Naive thymus-derived CD4-positive, alpha-beta T cell (primary cell): ENCODE measurements at regions not wholly inside any gene's neighbourhood (a gene's known extent, or its start where the extent isn't known, plus 50 kb on each side); places are given as distances from the start of the nearest gene placed in this dataset.

Experiments
- ATAC-seq: fragments of 150-1000 bp; cut with Tn5 transposase; 2 replicates; pipeline ENCODE4 v1.10.0; 2021; ENCODE audit warnings: mild to moderate bottlenecking, moderate library complexity
- CTCF ChIA-PET: fragments of 350-600 bp; sonication (Branson Sonifier 250); formaldehyde crosslinking; loops from one replicate; lab custom pipeline; 2021; ENCODE audit warnings: antibody characterized with exemption; lab: Charles Lee
- POLR2A ChIA-PET: fragments of 350-600 bp; sonication (Branson Sonifier 250); formaldehyde crosslinking; loops from one replicate; lab custom pipeline; 2021; ENCODE audit warnings: antibody characterized with exemption, inconsistent platforms; lab: Charles Lee
- DNase-seq, 9 donors: peaks; one replicate each; pipeline versions ENCODE4 v3.0.0 to v3.0.0-alpha.2; 2020 to 2022; ENCODE audit warnings: mixed read lengths in 1 of 9
- H3K27ac ChIP-seq: one replicate; pipeline ENCODE4 v1.7.0; 2013; ENCODE audit warnings: mild to moderate bottlenecking, low read depth, low read length, moderate library complexity
- H3K27me3 ChIP-seq, 2 donors: one replicate each; pipeline ENCODE4 v1.7.0; 2013; ENCODE audit warnings: low read length in 2 of 2, mild to moderate bottlenecking in 2 of 2, moderate library complexity in 2 of 2; ENCODE audit not compliant: control insufficient read depth in 2 of 2, insufficient read depth in 2 of 2
- H3K36me3 ChIP-seq, 3 experiments: 1 replicate in 2 of 3; 2 replicates in 1 of 3; pipeline ENCODE4 v1.7.0; 2013; ENCODE audit warnings: low read length in 3 of 3, mild to moderate bottlenecking in 3 of 3, moderate library complexity in 1 of 3; ENCODE audit not compliant: insufficient read depth in 3 of 3, control insufficient read depth in 2 of 3
- H3K4me1 ChIP-seq, 2 donors: one replicate each; pipeline ENCODE4 v1.7.0; 2013; ENCODE audit warnings: low read length in 2 of 2, mild to moderate bottlenecking in 2 of 2, moderate library complexity in 1 of 2; ENCODE audit not compliant: control insufficient read depth in 2 of 2, insufficient read depth in 2 of 2
- H3K4me3 ChIP-seq: 2 replicates; pipeline ENCODE4 v1.7.0; 2013; ENCODE audit warnings: mild to moderate bottlenecking, low read length
- H3K9me3 ChIP-seq, 3 experiments: 1 replicate in 2 of 3; 2 replicates in 1 of 3; pipeline ENCODE4 v1.7.0; 2013; ENCODE audit warnings: low read length in 3 of 3; ENCODE audit not compliant: control insufficient read depth in 2 of 3
- H3K27ac Mint-ChIP-seq, 9 donors: one replicate each; pipeline ENCODE4 v1.8.0; 2020 to 2022; ENCODE audit warnings: mixed read lengths in 9 of 9, mild to moderate bottlenecking in 8 of 9, moderate library complexity in 5 of 9, inconsistent platforms in 2 of 9
- H3K27me3 Mint-ChIP-seq, 5 donors: one replicate each; pipeline ENCODE4 v1.8.0; 2021 to 2022; ENCODE audit warnings: mixed read lengths in 5 of 5, mild to moderate bottlenecking in 1 of 5
- H3K36me3 Mint-ChIP-seq, 5 donors: one replicate each; pipeline ENCODE4 v1.8.0; 2020 to 2022; ENCODE audit warnings: mixed read lengths in 5 of 5, mild to moderate bottlenecking in 3 of 5, inconsistent platforms in 1 of 5
- H3K4me1 Mint-ChIP-seq, 7 donors: one replicate each; pipeline ENCODE4 v1.8.0; 2020 to 2022; ENCODE audit warnings: mixed read lengths in 7 of 7, mild to moderate bottlenecking in 3 of 7, inconsistent platforms in 1 of 7
- H3K4me3 Mint-ChIP-seq, 10 donors: one replicate each; pipeline ENCODE4 v1.8.0; 2020 to 2022; ENCODE audit warnings: mild to moderate bottlenecking in 10 of 10, mixed read lengths in 10 of 10, moderate library complexity in 6 of 10, inconsistent platforms in 2 of 10
- H3K9me3 Mint-ChIP-seq, 11 donors: one replicate each; pipeline ENCODE4 v1.8.0; 2020 to 2022; ENCODE audit warnings: mixed read lengths in 11 of 11, mild to moderate bottlenecking in 4 of 11, inconsistent platforms in 1 of 11, moderate library complexity in 1 of 11
- intact Hi-C, 2 donors: fragments of 100-400 bp; cut with micrococcal nuclease; formaldehyde crosslinking; loops; one replicate each; pipeline ENCODE4 v1.15.1; 2023

GRCh38 chr3:43789028-43789427 lies 98.3 kb downstream of the ABHD5 start:
- Mint-ChIP-seq H3K4me1 (no peaks in the 10 kb centered on the region), H3K27me3 (peaks cover 11 to 29% (median 19%) of the 10 kb centered on the region in 5 donors), H3K4me3 (no peak overlapping the region), H3K36me3 (no peaks in the 10 kb centered on the region), H3K9me3 (peaks cover 0 to 2% (median 0%) of the 10 kb centered on the region in 11 donors), H3K27ac (no peak overlapping the region)
- no peak overlapping the region for H3K4me3 ChIP-seq
- no peak for DNase-seq
- no peaks in the 10 kb centered on the region for H3K27me3 ChIP-seq
- H3K9me3 ChIP-seq = no peaks in the 10 kb centered on the region
- no peak for ATAC-seq
- no peaks in the 10 kb centered on the region for H3K4me1 ChIP-seq
- POLR2A ChIA-PET = no interaction called here
- no peaks in the 10 kb centered on the region for H3K36me3 ChIP-seq
- CTCF ChIA-PET = no interaction called here
- no peak overlapping the region for H3K27ac ChIP-seq
- intact Hi-C loops = no loop called here

DNA sequence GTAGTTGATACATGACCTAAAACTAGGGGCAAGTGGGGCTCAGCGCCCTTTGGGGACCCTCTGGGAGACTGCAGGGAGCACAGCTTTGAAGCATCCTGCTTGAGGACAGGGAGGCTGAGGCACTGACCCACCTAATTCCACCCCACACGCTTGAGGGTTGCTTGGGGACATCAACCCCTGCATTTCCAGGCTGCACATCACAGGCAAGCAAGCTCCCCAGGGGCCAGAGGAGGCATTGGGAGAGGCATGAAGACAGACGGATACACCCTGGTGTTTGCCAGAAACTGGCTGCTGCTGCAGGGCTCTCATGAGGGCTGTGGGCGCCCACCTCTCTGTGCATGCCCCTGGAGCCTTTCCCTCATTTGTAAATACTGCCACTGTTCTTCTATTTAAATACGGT lies 99.3 kb downstream of the ABHD5 start:
- peaks cover 11 to 35% (median 22%) of the 10 kb centered on the region in 5 donors for H3K27me3 Mint-ChIP-seq
- H3K36me3 ChIP-seq = no peaks in the 10 kb centered on the region
- no peaks in the 10 kb centered on the region for H3K27me3 ChIP-seq
- H3K4me1 Mint-ChIP-seq = no peaks in the 10 kb centered on the region
- CTCF ChIA-PET = no interaction called here
- H3K4me1 ChIP-seq = no peaks in the 10 kb centered on the region
- POLR2A ChIA-PET = no interaction called here
- peaks cover 0 to 2% (median 0%) of the 10 kb centered on the region in 11 donors for H3K9me3 Mint-ChIP-seq
- H3K4me3 ChIP-seq = no peak overlapping the region
- H3K4me3 Mint-ChIP-seq = no peak overlapping the region
- no peak overlapping the region for H3K27ac ChIP-seq
- no peaks in the 10 kb centered on the region for H3K9me3 ChIP-seq
- intact Hi-C loops = no loop called here
- H3K27ac Mint-ChIP-seq = no peak overlapping the region
- DNase-seq (no peak), ATAC-seq (no peak)
- H3K36me3 Mint-ChIP-seq = no peaks in the 10 kb centered on the region

DNA sequence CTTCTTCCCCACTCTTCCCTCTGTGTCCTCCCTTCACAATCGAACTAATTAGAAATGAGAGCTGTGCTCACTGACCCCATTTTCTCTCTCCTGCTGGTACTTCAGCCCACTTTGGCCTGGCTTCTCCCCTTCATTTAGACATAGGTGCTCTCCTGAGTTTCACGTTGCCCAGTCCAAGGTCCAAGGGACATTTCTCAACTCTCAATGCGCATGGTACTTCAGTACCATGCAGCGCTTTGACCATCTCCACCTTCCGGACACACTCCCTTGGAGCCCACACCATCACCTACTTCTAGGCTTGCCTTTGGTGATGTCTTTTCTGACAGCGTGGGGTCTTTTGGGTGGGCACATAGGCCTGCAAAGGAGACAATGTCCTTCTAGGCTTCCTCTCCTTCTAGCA lies 99.7 kb downstream of the ABHD5 start:
- CTCF ChIA-PET = no interaction called here
- no peaks in the 10 kb centered on the region for H3K36me3 ChIP-seq
- Mint-ChIP-seq H3K9me3 (peaks cover 0 to 2% (median 0%) of the 10 kb centered on the region in 11 donors), H3K4me1 (no peaks in the 10 kb centered on the region), H3K4me3 (no peak overlapping the region), H3K36me3 (no peaks in the 10 kb centered on the region), H3K27ac (peak overlapping the region in 1 of 9 donors; percentile 1), H3K27me3 (peaks cover 11 to 34% (median 22%) of the 10 kb centered on the region in 5 donors)
- H3K27ac ChIP-seq = no peak overlapping the region
- DNase-seq (no peak), ATAC-seq (no peak)
- H3K9me3 ChIP-seq = no peaks in the 10 kb centered on the region
- H3K27me3 ChIP-seq = no peaks in the 10 kb centered on the region
- H3K4me3 ChIP-seq = no peak overlapping the region
- H3K4me1 ChIP-seq = no peaks in the 10 kb centered on the region
- intact Hi-C loops = no loop called here
- POLR2A ChIA-PET = no interaction called here

GRCh38 chr3:43791246-43791645 lies 100.5 kb downstream of the ABHD5 start:
- Histone ChIP-seq H3K27me3 (no peaks in the 10 kb centered on the region), H3K4me3 (no peak overlapping the region), H3K36me3 (no peaks in the 10 kb centered on the region), H3K27ac (no peak overlapping the region), H3K4me1 (no peaks in the 10 kb centered on the region), H3K9me3 (no peaks in the 10 kb centered on the region)
- intact Hi-C loops = no loop called here
- peaks cover 0 to 2% (median 0%) of the 10 kb centered on the region in 11 donors for H3K9me3 Mint-ChIP-seq
- no peaks in the 10 kb centered on the region for H3K4me1 Mint-ChIP-seq
- POLR2A ChIA-PET = no interaction called here
- peaks cover 9 to 33% (median 27%) of the 10 kb centered on the region in 5 donors for H3K27me3 Mint-ChIP-seq
- no peaks in the 10 kb centered on the region for H3K36me3 Mint-ChIP-seq
- CTCF ChIA-PET = no interaction called here
- no peak for DNase-seq
- no peak for ATAC-seq
- H3K4me3 Mint-ChIP-seq = no peak overlapping the region
- no peak overlapping the region for H3K27ac Mint-ChIP-seq

DNA sequence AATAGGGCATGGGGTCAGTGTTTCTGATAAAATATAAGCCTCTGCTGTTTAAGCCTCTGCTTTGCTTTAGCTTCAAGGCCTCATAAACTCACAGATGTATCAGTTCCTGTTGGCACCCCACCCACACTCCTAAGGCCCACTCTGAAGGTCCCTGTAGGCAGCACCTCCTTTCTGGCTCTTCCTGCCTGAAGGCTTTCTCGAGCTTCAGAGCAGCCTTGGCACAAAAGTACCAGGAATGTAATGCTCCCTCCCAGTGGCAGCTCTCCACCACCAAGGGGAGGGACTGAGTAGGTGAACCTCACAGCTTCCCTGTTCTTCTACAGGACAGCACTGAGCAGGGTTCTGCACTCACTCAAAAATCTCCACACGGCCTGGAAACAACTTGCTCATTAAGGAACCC lies 102.2 kb downstream of the ABHD5 start:
- Histone ChIP-seq H3K4me3 (no peak overlapping the region), H3K27me3 (no peaks in the 10 kb centered on the region), H3K36me3 (no peaks in the 10 kb centered on the region), H3K4me1 (no peaks in the 10 kb centered on the region), H3K27ac (no peak overlapping the region), H3K9me3 (no peaks in the 10 kb centered on the region)
- ATAC-seq (no peak), DNase-seq (no peak)
- Mint-ChIP-seq H3K27me3 (peaks cover 8 to 36% (median 29%) of the 10 kb centered on the region in 5 donors), H3K4me1 (no peaks in the 10 kb centered on the region), H3K27ac (no peak overlapping the region), H3K9me3 (peaks cover 0 to 2% (median 0%) of the 10 kb centered on the region in 11 donors), H3K36me3 (no peaks in the 10 kb centered on the region), H3K4me3 (no peak overlapping the region)
- ChIA-PET CTCF (no interaction called here), POLR2A (no interaction called here)
- intact Hi-C loops = no loop called here

DNA sequence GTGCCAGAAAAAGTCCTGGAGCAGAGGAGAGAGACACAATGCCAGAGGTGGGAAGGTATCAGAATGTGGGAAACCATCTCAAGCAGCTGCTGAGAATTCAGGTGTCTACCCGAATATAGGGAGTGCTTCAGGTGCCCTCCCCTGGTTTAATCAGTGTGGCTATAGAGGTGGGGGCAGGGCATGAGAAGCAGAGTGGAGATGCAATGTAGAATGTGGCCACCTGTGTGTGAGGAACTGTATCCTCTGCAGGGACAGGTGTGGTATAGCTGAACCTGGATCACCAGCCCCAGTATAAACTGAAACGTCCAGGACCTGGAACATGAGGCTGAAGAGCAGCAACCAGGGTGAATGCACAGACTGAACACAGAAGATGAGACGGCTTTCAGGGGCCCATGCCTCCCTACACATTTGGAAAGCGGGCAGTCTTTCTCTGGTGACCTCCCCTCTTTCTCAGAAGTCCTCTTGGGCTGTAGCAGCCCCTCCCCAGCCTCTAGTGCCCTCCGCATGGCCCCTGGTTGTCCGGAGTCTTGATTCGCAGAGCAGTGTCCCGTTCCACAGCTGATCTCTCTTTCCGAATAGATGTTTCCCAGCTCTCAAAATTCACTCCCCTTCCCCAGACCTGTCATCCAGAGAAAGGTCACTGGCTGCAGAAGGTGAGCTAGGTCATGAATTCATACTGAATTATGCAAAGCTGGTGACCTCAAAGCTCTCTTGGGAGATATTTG lies 103.1 kb downstream of the ABHD5 start:
- Mint-ChIP-seq H3K9me3 (peaks cover 0 to 2% (median 0%) of the 10 kb centered on the region in 11 donors), H3K27ac (no peak overlapping the region), H3K27me3 (peaks cover 5 to 35% (median 34%) of the 10 kb centered on the region in 5 donors), H3K4me3 (no peak overlapping the region), H3K36me3 (no peaks in the 10 kb centered on the region), H3K4me1 (no peaks in the 10 kb centered on the region)
- CTCF ChIA-PET = no interaction called here
- no peak overlapping the region for H3K27ac ChIP-seq
- H3K36me3 ChIP-seq = no peaks in the 10 kb centered on the region
- no peaks in the 10 kb centered on the region for H3K9me3 ChIP-seq
- H3K4me3 ChIP-seq = no peak overlapping the region
- no peaks in the 10 kb centered on the region for H3K4me1 ChIP-seq
- no peak for DNase-seq
- ATAC-seq = no peak
- intact Hi-C loops = no loop called here
- H3K27me3 ChIP-seq = no peaks in the 10 kb centered on the region
- POLR2A ChIA-PET = no interaction called here

- Histone ChIP-seq H3K4me3 (no peak overlapping the region), H3K9me3 (no peaks in the 10 kb centered on the region), H3K4me1 (no peaks in the 10 kb centered on the region), H3K36me3 (no peaks in the 10 kb centered on the region), H3K27ac (no peak overlapping the region), H3K27me3 (no peaks in the 10 kb centered on the region)
- Mint-ChIP-seq H3K4me1 (no peaks in the 10 kb centered on the region), H3K4me3 (no peak overlapping the region), H3K27me3 (peaks cover 3 to 35% (median 30%) of the 10 kb centered on the region in 5 donors), H3K9me3 (peaks cover 0 to 2% (median 0%) of the 10 kb centered on the region in 11 donors), H3K36me3 (no peaks in the 10 kb centered on the region), H3K27ac (no peak overlapping the region)
- ChIA-PET POLR2A (no interaction called here), CTCF (interaction anchor here (0.7 kb wide), 1 partner anchor 262 kb away, joined by 3 read pairs; no protein-coding TSS in a partner anchor)
- no peak for DNase-seq
- no peak for ATAC-seq
- intact Hi-C loops = no loop called here
Observed at GRCh38 chr3:43794776-43795175, 104.0 kb downstream of the ABHD5 start.
